ENCODE measurements at regions not wholly inside any gene's neighbourhood (a gene's known extent, or its start where the extent isn't known, plus 50 kb on each side); places are given as distances from the start of the nearest gene placed in this dataset.

DNA sequence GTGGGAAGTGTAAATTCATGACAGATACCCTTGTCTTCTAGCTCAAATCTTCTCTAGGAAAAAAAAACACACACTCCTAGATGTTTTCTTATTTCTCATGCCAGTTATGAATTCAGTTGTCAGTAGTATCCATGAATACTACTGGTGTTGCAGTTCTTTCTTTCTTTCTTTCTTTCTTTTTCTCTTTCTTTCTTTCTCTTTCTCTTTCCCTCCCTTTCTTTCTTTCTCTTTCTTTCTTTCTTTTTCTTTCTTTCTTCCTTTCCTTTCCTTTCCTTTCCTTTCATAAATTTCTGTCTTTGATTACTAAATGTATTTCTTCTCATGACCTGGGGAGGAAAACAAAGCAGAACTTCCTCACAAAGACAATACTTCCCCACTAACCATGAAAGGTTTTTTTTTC, 253.8 kb downstream of the PCDH7 start:
- Mint-ChIP-seq H3K36me3 (no peaks in the 10 kb centered on the region), H3K9me3 (no peaks in the 10 kb centered on the region), H3K4me1 (ENCODE audit: unreplicated experiment) (peaks cover 18% of the 10 kb centered on the region), H3K27me3 (no peaks in the 10 kb centered on the region), H3K27ac (no peak overlapping the region), H3K4me3 (no peak overlapping the region)
- DNase-seq (ENCODE audit: extremely low spot score, unreplicated experiment): no peak
- TF ChIP-seq, protein P1, sequence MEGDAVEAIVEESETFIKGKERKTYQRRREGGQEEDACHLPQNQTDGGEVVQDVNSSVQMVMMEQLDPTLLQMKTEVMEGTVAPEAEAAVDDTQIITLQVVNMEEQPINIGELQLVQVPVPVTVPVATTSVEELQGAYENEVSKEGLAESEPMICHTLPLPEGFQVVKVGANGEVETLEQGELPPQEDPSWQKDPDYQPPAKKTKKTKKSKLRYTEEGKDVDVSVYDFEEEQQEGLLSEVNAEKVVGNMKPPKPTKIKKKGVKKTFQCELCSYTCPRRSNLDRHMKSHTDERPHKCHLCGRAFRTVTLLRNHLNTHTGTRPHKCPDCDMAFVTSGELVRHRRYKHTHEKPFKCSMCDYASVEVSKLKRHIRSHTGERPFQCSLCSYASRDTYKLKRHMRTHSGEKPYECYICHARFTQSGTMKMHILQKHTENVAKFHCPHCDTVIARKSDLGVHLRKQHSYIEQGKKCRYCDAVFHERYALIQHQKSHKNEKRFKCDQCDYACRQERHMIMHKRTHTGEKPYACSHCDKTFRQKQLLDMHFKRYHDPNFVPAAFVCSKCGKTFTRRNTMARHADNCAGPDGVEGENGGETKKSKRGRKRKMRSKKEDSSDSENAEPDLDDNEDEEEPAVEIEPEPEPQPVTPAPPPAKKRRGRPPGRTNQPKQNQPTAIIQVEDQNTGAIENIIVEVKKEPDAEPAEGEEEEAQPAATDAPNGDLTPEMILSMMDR (conservative IDR thresholded peaks at IDR 0.05): no peak

DNA sequence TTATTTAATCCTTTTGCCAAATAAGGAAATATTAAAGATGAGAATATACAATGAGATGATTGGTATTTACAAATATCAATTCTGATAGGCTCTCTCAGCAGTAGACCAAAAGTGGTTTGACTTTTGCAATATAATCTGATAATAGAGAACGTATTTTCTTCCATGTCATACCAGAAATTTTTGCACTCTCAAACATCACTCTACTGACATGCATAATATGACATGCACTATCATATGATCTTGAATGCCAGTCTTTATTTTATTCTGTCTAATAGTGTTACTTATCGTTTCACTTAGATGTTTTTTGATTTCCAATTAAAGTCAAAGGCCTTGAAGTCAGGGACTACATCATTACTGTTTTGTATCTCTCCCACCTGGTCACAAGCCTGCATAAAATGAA, 259.2 kb downstream of the PCDH7 start:
- H3K27ac Mint-ChIP-seq: no peak overlapping the region
- no peak overlapping the region for H3K4me3 Mint-ChIP-seq
- TF ChIP-seq, protein P1 (conservative IDR thresholded peaks at IDR 0.05): no peak
- peaks cover 12% of the 10 kb centered on the region for H3K4me1 Mint-ChIP-seq (ENCODE audit: unreplicated experiment)
- DNase-seq (ENCODE audit: extremely low spot score, unreplicated experiment): no peak
- no peaks in the 10 kb centered on the region for H3K36me3 Mint-ChIP-seq
- H3K27me3 Mint-ChIP-seq: no peaks in the 10 kb centered on the region
- H3K9me3 Mint-ChIP-seq: no peaks in the 10 kb centered on the region

DNA sequence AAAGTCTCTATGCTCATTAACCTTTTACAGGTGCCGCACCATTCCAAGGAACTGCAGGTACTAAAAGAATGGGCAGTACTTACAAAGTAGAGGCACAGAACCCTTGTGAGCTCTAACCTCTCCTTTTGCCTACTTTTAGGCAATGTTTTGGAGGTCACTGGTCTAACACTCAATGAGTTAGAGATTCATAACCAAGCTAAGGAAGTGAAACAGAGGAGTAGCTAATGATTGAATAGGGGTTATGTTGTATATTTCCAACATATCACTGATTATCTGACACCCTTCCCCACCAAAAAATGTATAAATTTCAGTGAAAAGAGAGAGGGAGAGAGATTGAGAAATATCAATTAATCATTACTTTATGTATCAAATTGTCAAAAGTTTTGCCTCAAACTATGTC, 269.3 kb downstream of the PCDH7 start:
- H3K27me3 Mint-ChIP-seq: no peaks in the 10 kb centered on the region
- H3K27ac Mint-ChIP-seq: no peak overlapping the region

DNA sequence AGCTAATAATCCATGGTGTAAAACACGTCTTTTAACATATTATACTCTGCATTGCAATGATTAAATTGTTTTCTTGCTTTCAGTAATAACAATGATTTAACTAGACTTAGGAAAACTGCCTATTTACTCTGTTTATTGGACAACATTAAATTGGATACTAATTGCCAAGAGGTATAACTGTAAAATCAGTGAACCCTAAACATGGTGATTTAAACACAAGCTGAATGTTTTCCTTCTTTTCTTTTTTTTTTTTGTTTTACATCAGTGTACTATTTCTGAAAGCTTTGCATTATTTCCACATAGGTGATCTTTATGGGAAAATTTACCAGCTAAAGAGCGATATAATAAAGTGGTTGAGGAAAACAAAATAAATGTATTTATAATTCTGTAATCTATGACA, 276.7 kb downstream of the PCDH7 start:
- no peaks in the 10 kb centered on the region for H3K27me3 Mint-ChIP-seq
- H3K9me3 Mint-ChIP-seq: peaks cover 13% of the 10 kb centered on the region
- peaks cover 17% of the 10 kb centered on the region for H3K36me3 Mint-ChIP-seq
- H3K4me1 Mint-ChIP-seq (ENCODE audit: unreplicated experiment): no peaks in the 10 kb centered on the region
- H3K27ac Mint-ChIP-seq: no peak overlapping the region
- TF ChIP-seq, protein P1 (conservative IDR thresholded peaks at IDR 0.05): no peak
- H3K4me3 Mint-ChIP-seq: no peak overlapping the region
- DNase-seq (ENCODE audit: extremely low spot score, unreplicated experiment): no peak

More for the DNA sequence above, 269.3 kb downstream of the PCDH7 start:
- no peak for DNase-seq (ENCODE audit: extremely low spot score, unreplicated experiment)
- no peaks in the 10 kb centered on the region for H3K4me1 Mint-ChIP-seq (ENCODE audit: unreplicated experiment)
- H3K9me3 Mint-ChIP-seq: no peaks in the 10 kb centered on the region
- no peak overlapping the region for H3K4me3 Mint-ChIP-seq
- H3K36me3 Mint-ChIP-seq: peaks cover 13% of the 10 kb centered on the region
- TF ChIP-seq, protein P1 (conservative IDR thresholded peaks at IDR 0.05): no peak

GRCh38 chr4:31005037-31005436, 284.9 kb downstream of the PCDH7 start:
- Mint-ChIP-seq H3K9me3 (no peaks in the 10 kb centered on the region), H3K36me3 (peaks cover 4% of the 10 kb centered on the region), H3K4me1 (ENCODE audit: unreplicated experiment) (peaks cover 5% of the 10 kb centered on the region), H3K4me3 (no peak overlapping the region), H3K27me3 (no peaks in the 10 kb centered on the region), H3K27ac (no peak overlapping the region)
- TF ChIP-seq, protein P1 (conservative IDR thresholded peaks at IDR 0.05): no peak
- DNase-seq (ENCODE audit: extremely low spot score, unreplicated experiment): no peak

GRCh38 chr4:31007858-31008257, 287.7 kb downstream of the PCDH7 start:
- Mint-ChIP-seq H3K27ac (no peak overlapping the region), H3K27me3 (no peaks in the 10 kb centered on the region), H3K4me1 (ENCODE audit: unreplicated experiment) (peaks cover 5% of the 10 kb centered on the region), H3K36me3 (peaks cover 4% of the 10 kb centered on the region), H3K9me3 (no peaks in the 10 kb centered on the region), H3K4me3 (no peak overlapping the region)
- TF ChIP-seq, protein P1 (conservative IDR thresholded peaks at IDR 0.05): no peak
- no peak for DNase-seq (ENCODE audit: extremely low spot score, unreplicated experiment)

All from type B pancreatic cell (in vitro differentiated cells).